Fibroblast of pulmonary artery (primary cell): ENCODE measurements at regions not wholly inside any gene's neighbourhood (a gene's known extent, or its start where the extent isn't known, plus 50 kb on each side); places are given as distances from the start of the nearest gene placed in this dataset.

Experiments used
- DNase-seq: peaks from one replicate; pipeline ENCODE4 v3.0.0-alpha.2; 2010; ENCODE audit warnings: low read depth
- H3K4me3 ChIP-seq: replicated peaks from 2 replicates; pipeline ENCODE4 v1.5.1; 2011; ENCODE audit warnings: low read depth, mild to moderate bottlenecking, control low read depth, low read length, moderate library complexity
- TF ChIP-seq, protein P1 (sequence below): IDR thresholded peaks from 2 replicates; pipeline ENCODE4 v1.5.1; 2011; ENCODE audit warnings: mild to moderate bottlenecking, control low read depth, low read length, inconsistent platforms; ENCODE audit errors: missing control alignments

DNA sequence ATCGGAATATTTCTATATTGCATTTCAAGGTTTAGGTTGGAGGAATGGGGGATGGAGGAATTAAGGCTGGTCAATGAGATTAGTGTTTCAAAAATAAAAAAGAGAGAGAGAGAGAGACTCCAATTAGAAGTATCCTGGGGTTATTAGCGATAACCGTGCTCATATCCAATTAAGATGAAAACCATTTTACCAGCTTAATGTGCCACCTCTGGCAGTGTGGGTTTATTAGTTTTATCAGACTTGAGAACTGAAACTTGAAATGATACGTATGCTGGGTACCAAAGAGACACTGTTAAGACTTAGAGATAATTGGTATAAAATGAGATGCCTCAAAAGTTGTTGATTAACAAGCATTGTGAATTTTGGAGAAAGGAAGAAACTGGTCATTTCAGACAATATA lies 251.5 kb upstream of the NR2F2 start:
- TF ChIP-seq, protein P1, sequence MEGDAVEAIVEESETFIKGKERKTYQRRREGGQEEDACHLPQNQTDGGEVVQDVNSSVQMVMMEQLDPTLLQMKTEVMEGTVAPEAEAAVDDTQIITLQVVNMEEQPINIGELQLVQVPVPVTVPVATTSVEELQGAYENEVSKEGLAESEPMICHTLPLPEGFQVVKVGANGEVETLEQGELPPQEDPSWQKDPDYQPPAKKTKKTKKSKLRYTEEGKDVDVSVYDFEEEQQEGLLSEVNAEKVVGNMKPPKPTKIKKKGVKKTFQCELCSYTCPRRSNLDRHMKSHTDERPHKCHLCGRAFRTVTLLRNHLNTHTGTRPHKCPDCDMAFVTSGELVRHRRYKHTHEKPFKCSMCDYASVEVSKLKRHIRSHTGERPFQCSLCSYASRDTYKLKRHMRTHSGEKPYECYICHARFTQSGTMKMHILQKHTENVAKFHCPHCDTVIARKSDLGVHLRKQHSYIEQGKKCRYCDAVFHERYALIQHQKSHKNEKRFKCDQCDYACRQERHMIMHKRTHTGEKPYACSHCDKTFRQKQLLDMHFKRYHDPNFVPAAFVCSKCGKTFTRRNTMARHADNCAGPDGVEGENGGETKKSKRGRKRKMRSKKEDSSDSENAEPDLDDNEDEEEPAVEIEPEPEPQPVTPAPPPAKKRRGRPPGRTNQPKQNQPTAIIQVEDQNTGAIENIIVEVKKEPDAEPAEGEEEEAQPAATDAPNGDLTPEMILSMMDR: no peak
- DNase-seq: no peak

DNA sequence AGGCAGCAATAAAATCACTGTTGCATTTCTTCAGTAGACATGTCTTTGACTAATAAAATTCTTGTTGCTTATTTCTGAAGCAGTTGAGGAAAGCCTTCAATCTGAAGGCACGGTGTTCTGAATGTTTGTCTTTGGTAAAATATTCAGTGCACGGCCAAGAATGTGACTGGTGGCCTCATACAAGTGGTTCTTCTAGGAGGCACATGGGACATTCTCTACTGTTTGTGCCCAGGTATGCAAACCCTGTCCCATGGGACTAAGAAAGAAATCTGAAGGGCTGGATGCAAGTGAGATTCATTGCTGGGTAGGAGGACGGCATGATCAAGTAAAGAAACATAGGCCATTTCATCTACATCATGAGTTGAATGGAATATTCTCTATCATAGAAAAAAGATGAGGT lies 250.6 kb upstream of the NR2F2 start:
- TF ChIP-seq, protein P1: no peak
- DNase-seq: no peak
- H3K4me3 ChIP-seq: no peak overlapping the region

More for the DNA sequence above, 251.5 kb upstream of the NR2F2 start:
- no peak overlapping the region for H3K4me3 ChIP-seq

DNA sequence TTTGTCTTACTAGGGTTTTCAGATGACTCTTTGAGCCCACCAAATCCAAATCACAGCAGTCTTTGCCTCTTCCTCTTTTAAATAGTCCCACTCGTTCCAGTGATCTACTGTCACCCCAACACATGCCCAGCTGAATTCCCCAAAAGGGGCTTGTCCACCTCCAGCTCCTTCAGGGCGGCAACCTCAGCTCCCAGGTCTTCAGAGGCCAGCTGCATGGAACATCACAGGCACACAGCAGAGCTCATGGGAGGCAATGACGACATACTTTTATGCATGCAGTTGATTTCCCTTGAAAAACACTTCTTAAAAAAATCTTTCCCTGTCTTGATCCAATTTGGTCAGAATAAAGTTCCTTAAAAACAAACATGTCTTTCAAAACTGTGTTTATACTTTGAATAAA lies 244.3 kb upstream of the NR2F2 start:
- TF ChIP-seq, protein P1: no peak
- DNase-seq: no peak
- no peak overlapping the region for H3K4me3 ChIP-seq

DNA sequence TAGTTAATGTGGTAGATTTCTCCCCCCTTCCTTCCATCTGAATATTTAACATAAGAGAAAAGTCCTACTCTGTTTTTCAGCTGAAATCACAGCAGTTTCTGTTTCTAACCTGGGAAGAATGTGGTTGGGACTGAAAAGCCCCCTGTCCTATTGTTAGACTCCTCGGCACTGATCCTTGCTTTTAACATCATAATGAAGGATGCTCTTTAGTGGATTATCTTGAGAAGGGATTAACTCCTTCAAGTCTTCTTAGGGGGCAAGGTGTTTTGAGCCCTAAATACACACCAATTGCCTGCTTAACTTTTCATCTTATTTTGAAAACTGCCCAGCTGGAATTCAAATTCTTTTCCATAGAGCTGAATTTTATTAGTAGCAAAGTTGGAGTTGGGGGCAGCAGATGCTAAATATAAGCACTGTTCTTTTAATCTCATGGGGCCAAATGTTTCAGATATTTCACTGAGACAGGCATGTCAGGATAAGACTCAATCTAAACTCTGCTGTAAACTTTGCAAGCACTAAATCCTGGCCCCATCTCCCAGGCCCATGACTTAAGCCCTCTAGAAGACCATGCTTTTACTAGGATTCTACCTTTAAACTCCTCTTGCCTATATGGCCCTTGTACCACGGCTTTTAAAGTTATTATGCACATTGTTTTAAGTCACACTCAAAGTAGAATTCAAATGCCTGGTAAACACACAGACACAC lies 243.2 kb upstream of the NR2F2 start:
- TF ChIP-seq, protein P1: no peak
- H3K4me3 ChIP-seq: no peak overlapping the region
- no peak for DNase-seq

GRCh38 chr15:96088650-96089049 lies 241.8 kb upstream of the NR2F2 start:
- TF ChIP-seq, protein P1: no peak
- no peak for DNase-seq
- H3K4me3 ChIP-seq: no peak overlapping the region

DNA sequence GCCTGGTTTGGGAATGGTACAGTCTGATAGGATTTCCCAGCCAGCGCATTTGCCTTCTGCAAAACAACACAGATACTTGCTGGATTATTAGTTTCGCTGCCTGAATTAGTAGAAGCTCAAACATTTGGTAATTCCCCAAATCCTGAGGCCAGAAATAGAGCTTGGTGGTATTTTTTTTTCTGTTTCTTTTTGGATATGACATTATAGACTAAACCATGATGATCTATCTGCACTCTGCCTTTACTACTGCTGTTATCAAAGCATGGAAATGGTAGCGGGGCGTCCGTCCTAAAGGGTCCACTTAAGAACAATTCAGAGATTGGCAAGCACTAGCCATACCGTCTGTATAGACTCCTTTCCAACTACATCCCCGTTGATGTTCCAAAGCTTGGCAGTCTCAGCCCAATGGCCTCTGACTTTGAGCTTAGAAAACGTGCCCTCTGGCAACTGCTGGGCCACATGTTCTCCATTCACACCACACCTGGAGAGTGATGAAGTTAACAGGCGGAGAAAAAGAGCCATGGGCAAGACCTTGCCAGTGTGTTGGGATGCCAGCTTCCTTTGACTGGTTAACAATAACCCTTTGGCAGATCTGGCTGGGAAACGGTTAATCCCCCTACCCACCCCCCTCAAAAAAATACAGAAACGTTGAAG lies 241.0 kb upstream of the NR2F2 start:
- TF ChIP-seq, protein P1: no peak
- no peak overlapping the region for H3K4me3 ChIP-seq
- DNase-seq: no peak
